H1 (cell line): ENCODE measurements at regions not wholly inside any gene's neighbourhood (a gene's known extent, or its start where the extent isn't known, plus 50 kb on each side); places are given as distances from the start of the nearest gene placed in this dataset.

Experiments
- CTCF ChIA-PET: fragments of 300-600 bp; sonication (Branson Sonifier 250); formaldehyde crosslinking; loops from one replicate; lab custom pipeline; 2021; ENCODE audit not compliant: partially characterized antibody; lab: Charles Lee
- POLR2A ChIA-PET: fragments of 300-600 bp; sonication (Branson Sonifier 250); formaldehyde crosslinking; loops from one replicate; lab custom pipeline; 2021; ENCODE audit warnings: inconsistent platforms; ENCODE audit not compliant: partially characterized antibody; lab: Charles Lee
- DNase-seq, 2 experiments: peaks; one replicate each; pipeline versions ENCODE4 v3.0.0 to v3.0.0-alpha.2; 2010 to 2022; ENCODE audit warnings: low spot score in 2 of 2, low read depth in 1 of 2, mixed read lengths in 1 of 2
- FAIRE-seq: peaks from 2 replicates; lab custom pipeline; 2011; peaks lifted over from hg19 to GRCh38; lab: Jason Lieb, UNC
- H2AFZ ChIP-seq: 2 replicates; pipeline ENCODE4 v1.8.1; 2012; ENCODE audit warnings: low read length, inconsistent platforms
- H2AK5ac ChIP-seq: 2 replicates; pipeline ENCODE4 v1.6.1; 2013; ENCODE audit warnings: low read depth, low read length
- H2BK120ac ChIP-seq: replicated peaks from 2 replicates; pipeline ENCODE3; 2013; ENCODE audit warnings: low read depth, low read length, inconsistent platforms
- H2BK12ac ChIP-seq: 2 replicates; pipeline ENCODE4 v1.6.1; 2013; ENCODE audit warnings: low read depth, low read length
- H2BK15ac ChIP-seq: 2 replicates; pipeline ENCODE4 v1.6.1; 2013; ENCODE audit warnings: low read length
- H2BK20ac ChIP-seq: 2 replicates; pipeline ENCODE4 v1.6.1; 2013; ENCODE audit warnings: low read length
- H2BK5ac ChIP-seq: 2 replicates; pipeline ENCODE4 v1.6.1; 2013; ENCODE audit warnings: low read depth, low read length
- H3K14ac ChIP-seq: 2 replicates; pipeline ENCODE4 v1.6.1; 2013; ENCODE audit warnings: inconsistent platforms; ENCODE audit not compliant: insufficient read length
- H3K18ac ChIP-seq: 2 replicates; pipeline ENCODE4 v1.6.1; 2013; ENCODE audit warnings: low read length; ENCODE audit errors: extremely low read depth
- H3K23ac ChIP-seq: 2 replicates; pipeline ENCODE4 v1.6.1; 2013; ENCODE audit warnings: inconsistent platforms; ENCODE audit not compliant: insufficient read length
- H3K23me2 ChIP-seq: 2 replicates; pipeline ENCODE4 v1.6.1; 2013; ENCODE audit warnings: low read depth, low read length
- H3K27ac ChIP-seq: 2 replicates; pipeline ENCODE4 v1.6.1; 2011; ENCODE audit warnings: low read depth, low read length, inconsistent platforms
- H3K27me3 ChIP-seq, 4 experiments: replicated peaks in 1 of 4; 1 replicate in 1 of 4; 2 replicates in 3 of 4; pipeline versions ENCODE4 v1.6.1 to v1.8.1; 2011 to 2013; ENCODE audit warnings: low read length in 3 of 4, mild to moderate bottlenecking in 3 of 4, inconsistent platforms in 2 of 4, mixed read lengths in 2 of 4, moderate library complexity in 1 of 4; ENCODE audit not compliant: control insufficient read depth in 3 of 4, insufficient read depth in 3 of 4; ENCODE audit errors: extremely low read depth in 1 of 4
- H3K36me3 ChIP-seq, 4 experiments: 2 replicates each; pipeline versions ENCODE4 v1.6.1 to v1.8.1; 2011 to 2013; ENCODE audit warnings: mild to moderate bottlenecking in 4 of 4, low read length in 3 of 4, moderate library complexity in 2 of 4, control low read depth in 1 of 4, inconsistent platforms in 1 of 4; ENCODE audit not compliant: insufficient read depth in 4 of 4, control insufficient read depth in 2 of 4
- H3K4ac ChIP-seq: replicated peaks from 2 replicates; pipeline ENCODE3; 2013; ENCODE audit warnings: low read length, low read depth, mixed read lengths, inconsistent platforms; ENCODE audit not compliant: insufficient read length
- H3K4me1 ChIP-seq, 4 experiments: replicated peaks in 1 of 4; 1 replicate in 1 of 4; 2 replicates in 3 of 4; pipeline versions ENCODE4 v1.6.1 to v1.8.1; 2011 to 2013; ENCODE audit warnings: low read length in 3 of 4, inconsistent platforms in 2 of 4, mixed read lengths in 1 of 4; ENCODE audit not compliant: insufficient read depth in 4 of 4, control insufficient read depth in 3 of 4
- H3K4me2 ChIP-seq, 2 experiments: 2 replicates each; pipeline versions ENCODE4 v1.6.1 to v1.8.1; 2011 to 2013; ENCODE audit warnings: low read depth in 2 of 2, low read length in 2 of 2, control low read depth in 1 of 2, inconsistent platforms in 1 of 2, mild to moderate bottlenecking in 1 of 2; ENCODE audit not compliant: insufficient read depth in 1 of 2
- H3K4me3 ChIP-seq, 4 experiments: fragments of 200-600, 300-600 bp in 1 of 4; sonication (generic), shearing (Covaris generic), sonication (Bioruptor Twin) in 1 of 4; 2 replicates each; pipeline versions ENCODE4 v1.5.1 to v1.8.1; 2011 to 2016; ENCODE audit warnings: low read length in 4 of 4, low read depth in 3 of 4, control low read depth in 2 of 4, inconsistent platforms in 2 of 4, mild to moderate bottlenecking in 2 of 4, mixed read lengths in 1 of 4, moderate library complexity in 1 of 4; ENCODE audit not compliant: insufficient read depth in 2 of 4; ENCODE audit errors: extremely low read depth in 1 of 4
- H3K56ac ChIP-seq: replicated peaks from 2 replicates; pipeline ENCODE3; 2013; ENCODE audit warnings: low read depth, mild to moderate bottlenecking, mixed read lengths, low read length, inconsistent platforms; ENCODE audit not compliant: insufficient read length
- H3K79me1 ChIP-seq: 2 replicates; pipeline ENCODE4 v1.6.1; 2013; ENCODE audit warnings: low read depth, low read length, control low read depth
- H3K79me2 ChIP-seq, 2 experiments: 2 replicates each; pipeline versions ENCODE4 v1.6.1 to v1.8.1; 2012 to 2013; ENCODE audit warnings: low read length in 2 of 2, mild to moderate bottlenecking in 2 of 2, inconsistent platforms in 1 of 2; ENCODE audit not compliant: insufficient read depth in 2 of 2, control insufficient read depth in 1 of 2
- H3K9ac ChIP-seq, 4 experiments: replicated peaks in 1 of 4; 1 replicate in 1 of 4; 2 replicates in 3 of 4; pipeline versions ENCODE4 v1.6.1 to v1.8.1; 2011 to 2013; ENCODE audit warnings: low read depth in 3 of 4, low read length in 3 of 4, control low read depth in 2 of 4, mild to moderate bottlenecking in 2 of 4, moderate library complexity in 2 of 4, inconsistent platforms in 1 of 4; ENCODE audit errors: extremely low read depth in 1 of 4
- H3K9me3 ChIP-seq, 2 experiments: 2 replicates each; pipeline versions ENCODE4 v1.6.1 to v1.8.1; 2012 to 2013; ENCODE audit warnings: mild to moderate bottlenecking in 2 of 2, moderate library complexity in 2 of 2, control low read depth in 1 of 2, inconsistent platforms in 1 of 2, low read depth in 1 of 2, low read length in 1 of 2, mixed read lengths in 1 of 2; ENCODE audit not compliant: insufficient read depth in 2 of 2
- H4K20me1 ChIP-seq, 2 experiments: replicated peaks in 1 of 2; 2 replicates each; pipeline versions ENCODE3 to v1.8.1; 2011 to 2013; ENCODE audit warnings: inconsistent platforms in 2 of 2, low read length in 2 of 2, mild to moderate bottlenecking in 1 of 2; ENCODE audit not compliant: insufficient read depth in 2 of 2, control insufficient read depth in 1 of 2
- H4K5ac ChIP-seq: 2 replicates; pipeline ENCODE4 v1.6.1; 2013; ENCODE audit warnings: low read length, low read depth, mixed read lengths, inconsistent platforms; ENCODE audit not compliant: insufficient read length
- H4K8ac ChIP-seq: 2 replicates; pipeline ENCODE4 v1.8.0; 2013; ENCODE audit warnings: mild to moderate bottlenecking, moderate library complexity, low read length, inconsistent platforms; ENCODE audit not compliant: insufficient read depth; ENCODE audit errors: extremely low read depth
- H4K91ac ChIP-seq: replicated peaks from 2 replicates; pipeline ENCODE3; 2013; ENCODE audit warnings: low read length, mixed read lengths, inconsistent platforms; ENCODE audit not compliant: insufficient read length
- CREB1 ChIP-seq: IDR thresholded peaks from 2 replicates; pipeline ENCODE4 v1.6.1; 2012; ENCODE audit warnings: inconsistent platforms
- EP300 ChIP-seq, 2 experiments: IDR thresholded peaks; 1 replicate in 1 of 2; 2 replicates in 1 of 2; pipeline ENCODE4 v1.6.1; 2011 to 2012; ENCODE audit warnings: low read depth in 2 of 2, low read length in 2 of 2, mild to moderate bottlenecking in 2 of 2, borderline replicate concordance in 1 of 2, inconsistent platforms in 1 of 2, moderate library complexity in 1 of 2
- FOSL1 ChIP-seq: IDR thresholded peaks from 2 replicates; pipeline ENCODE4 v1.6.1; 2011; ENCODE audit warnings: mild to moderate bottlenecking, low read depth, low read length, moderate library complexity; ENCODE audit not compliant: insufficient read depth
- GABPA ChIP-seq: IDR thresholded peaks from 2 replicates; pipeline ENCODE4 v1.6.1; 2011; ENCODE audit warnings: mild to moderate bottlenecking, low read length, moderate library complexity, borderline replicate concordance; ENCODE audit not compliant: insufficient read depth
- HDAC2 ChIP-seq, 2 experiments: fragments of 300-600 bp in 1 of 2; sonication (generic) in 1 of 2; IDR thresholded peaks; 2 replicates each; pipeline ENCODE4 v1.6.1; 2011 to 2012; ENCODE audit warnings: low read depth in 2 of 2, low read length in 2 of 2, mild to moderate bottlenecking in 2 of 2, moderate library complexity in 2 of 2, borderline replicate concordance in 1 of 2, inconsistent platforms in 1 of 2
- JUN ChIP-seq: IDR thresholded peaks from 2 replicates; pipeline ENCODE4 v1.6.1; 2011; ENCODE audit warnings: low read depth, mild to moderate bottlenecking, improper control_type of control experiment, low read length
- JUND ChIP-seq: IDR thresholded peaks from 2 replicates; pipeline ENCODE4 v1.6.1; 2011; ENCODE audit warnings: mild to moderate bottlenecking, improper control_type of control experiment, low read length
- KDM4A ChIP-seq: IDR thresholded peaks from one replicate; pipeline ENCODE4 v1.7.1; 2012; ENCODE audit warnings: low read depth, mild to moderate bottlenecking, moderate library complexity, low read length, inconsistent platforms; ENCODE audit not compliant: severe bottlenecking
- MAX ChIP-seq: IDR thresholded peaks from 2 replicates; pipeline ENCODE4 v1.6.1; 2012; ENCODE audit warnings: inconsistent platforms
- NRF1 ChIP-seq: IDR thresholded peaks from 2 replicates; pipeline ENCODE4 v1.6.1; 2011; ENCODE audit warnings: mild to moderate bottlenecking, low read depth, low read length, improper control_type of control experiment
- PHF8 ChIP-seq: fragments of 200-600 bp; sonication (generic); conservative IDR thresholded peaks from 2 replicates; pipeline ENCODE4 v1.7.1; 2012; ENCODE audit warnings: low read depth, mild to moderate bottlenecking, inconsistent platforms, low read length, moderate library complexity
- RBBP5 ChIP-seq: IDR thresholded peaks from 2 replicates; pipeline ENCODE4 v1.7.1; 2012; ENCODE audit warnings: low read depth, mild to moderate bottlenecking, inconsistent platforms, low read length, moderate library complexity, borderline replicate concordance
- RFX5 ChIP-seq: IDR thresholded peaks from 2 replicates; pipeline ENCODE4 v1.6.1; 2011; ENCODE audit warnings: low read depth, low read length, improper control_type of control experiment, borderline replicate concordance
- SIX5 ChIP-seq: IDR thresholded peaks from 2 replicates; pipeline ENCODE4 v1.6.1; 2011; ENCODE audit warnings: mild to moderate bottlenecking, low read depth, low read length
- ZNF274 ChIP-seq: IDR thresholded peaks from 2 replicates; pipeline ENCODE4 v1.7.0; 2012; ENCODE audit warnings: low read length, borderline replicate concordance; ENCODE audit errors: extremely low read depth

- H2BK12ac ChIP-seq = no peak overlapping the region
- no peak overlapping the region for H3K4me2 ChIP-seq
- H2AK5ac ChIP-seq = no peak overlapping the region
- no peak for TF ChIP-seq JUN
- no peak for TF ChIP-seq GABPA
- TF ChIP-seq HDAC2 (IDR thresholded peaks at IDR 0.05; ENCODE audit: borderline replicate concordance in 1 of 2, low read depth in 2 of 2, low read length in 2 of 2) = no peak
- no peak for TF ChIP-seq PHF8
- no peak for TF ChIP-seq CREB1
- TF ChIP-seq NRF1 = no peak
- TF ChIP-seq JUND = no peak
- TF ChIP-seq RFX5 = no peak
- no peak for TF ChIP-seq MAX
- no peak for TF ChIP-seq KDM4A
- TF ChIP-seq RBBP5 = no peak
- no peak for TF ChIP-seq EP300 (IDR thresholded peaks at IDR 0.05; ENCODE audit: borderline replicate concordance in 1 of 2, low read depth in 2 of 2, low read length in 2 of 2)
- no peak for TF ChIP-seq SIX5
- no peak for TF ChIP-seq ZNF274
- TF ChIP-seq FOSL1 = no peak
- TF ChIP-seq, all 59 proteins: peak for 0
- Histone ChIP-seq H3K4ac (no peak overlapping the region), H3K4me1 (no peaks in the 10 kb centered on the region; a peak in 1 of 7 replicates), H3K27me3 (no peaks in the 10 kb centered on the region; a peak in 1 of 7 replicates), H3K14ac (no peak overlapping the region), H2AFZ (no peak overlapping the region), H3K56ac (no peak overlapping the region), H3K9me3 (no peaks in the 10 kb centered on the region), H4K20me1 (no peaks in the 10 kb centered on the region), H2BK5ac (no peak overlapping the region), H3K36me3 (no peaks in the 10 kb centered on the region), H4K91ac (no peak overlapping the region), H3K4me3 (no peak overlapping the region), H3K9ac (no peak overlapping the region), H3K18ac (no peak overlapping the region), H2BK120ac (no peak overlapping the region), H3K23ac (no peak overlapping the region), H3K23me2 (no peaks in the 10 kb centered on the region), H2BK15ac (no peak overlapping the region), H3K79me2 (no peaks in the 10 kb centered on the region), H3K79me1 (no peaks in the 10 kb centered on the region), H3K27ac (no peak overlapping the region), H4K8ac (no peak overlapping the region), H4K5ac (no peak overlapping the region), H2BK20ac (no peak overlapping the region)
- FAIRE-seq = no peak
- CTCF ChIA-PET = no interaction called here
- POLR2A ChIA-PET = no interaction called here
- DNase-seq = no peak
These were observed 97.1 kb upstream of the TBCA start for GRCh38 chr5:77873239-77873638.
